ENCODE measurements at regions not wholly inside any gene's neighbourhood (a gene's known extent, or its start where the extent isn't known, plus 50 kb on each side); places are given as distances from the start of the nearest gene placed in this dataset.

GRCh38 chr3:124076235-124076634 is 84.3 kb upstream of the ROPN1 start:
- no peaks in the 10 kb centered on the region for H3K9me3 Mint-ChIP-seq
- ATAC-seq: no peak

GRCh38 chr3:124078953-124079911 is 87.3 kb upstream of the ROPN1 start:
- Mint-ChIP-seq H3K4me1 (ENCODE audit: low read depth in 2 of 2) (no peaks in the 10 kb centered on the region), H3K27me3 (peaks cover 22 to 29% of the 10 kb centered on the region in 2 donors), H3K27ac (no peak overlapping the region), H3K36me3 (no peaks in the 10 kb centered on the region), H3K4me3 (no peak overlapping the region), H3K9me3 (no peaks in the 10 kb centered on the region)
- DNase-seq (ENCODE audit: low spot score) (no peak), ATAC-seq (no peak)

More at GRCh38 chr3:124076235-124076634, 84.3 kb upstream of the ROPN1 start:
- Mint-ChIP-seq H3K4me3 (no peak overlapping the region), H3K27ac (no peak overlapping the region), H3K4me1 (ENCODE audit: low read depth in 2 of 2) (no peaks in the 10 kb centered on the region), H3K27me3 (peaks cover 28 to 39% of the 10 kb centered on the region in 2 donors), H3K36me3 (no peaks in the 10 kb centered on the region)
- no peak for DNase-seq (ENCODE audit: low spot score)

GRCh38 chr3:124079912-124080276 is 88.0 kb upstream of the ROPN1 start:
- Mint-ChIP-seq H3K27me3 (peaks cover 22 to 29% of the 10 kb centered on the region in 2 donors), H3K36me3 (no peaks in the 10 kb centered on the region), H3K9me3 (no peaks in the 10 kb centered on the region), H3K4me1 (ENCODE audit: low read depth in 2 of 2) (no peaks in the 10 kb centered on the region), H3K27ac (no peak overlapping the region), H3K4me3 (no peak overlapping the region)
- DNase-seq (ENCODE audit: low spot score): no peak
- no peak for ATAC-seq

DNA sequence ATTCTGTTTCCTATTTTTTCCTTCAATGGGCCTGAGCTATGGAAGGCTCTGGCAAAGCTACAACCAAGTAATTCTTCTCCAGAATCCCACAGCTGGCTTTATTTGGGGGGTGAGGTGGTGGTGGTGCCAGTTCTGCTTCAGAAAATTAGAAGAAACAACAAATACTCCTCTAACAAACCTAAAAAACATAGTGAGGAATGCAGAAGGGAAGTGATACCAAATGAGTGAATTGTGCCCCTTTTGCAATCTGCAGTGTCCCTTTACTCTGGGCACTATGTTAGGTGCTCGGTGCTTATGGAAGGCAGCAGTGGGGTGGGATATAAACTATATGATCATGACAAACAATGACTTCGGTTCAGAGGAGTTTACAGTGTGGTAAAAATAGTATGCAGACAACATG is 90.4 kb upstream of the ROPN1 start:
- Mint-ChIP-seq H3K27me3 (peaks cover 22 to 43% of the 10 kb centered on the region in 2 donors), H3K4me1 (ENCODE audit: low read depth in 2 of 2) (no peaks in the 10 kb centered on the region), H3K9me3 (no peaks in the 10 kb centered on the region), H3K4me3 (no peak overlapping the region), H3K36me3 (no peaks in the 10 kb centered on the region), H3K27ac (no peak overlapping the region)
- ATAC-seq (no peak), DNase-seq (ENCODE audit: low spot score) (no peak)

- Mint-ChIP-seq H3K9me3 (no peaks in the 10 kb centered on the region), H3K4me1 (ENCODE audit: low read depth in 2 of 2) (no peaks in the 10 kb centered on the region), H3K4me3 (no peak overlapping the region), H3K36me3 (no peaks in the 10 kb centered on the region), H3K27ac (no peak overlapping the region), H3K27me3 (peaks cover 12 to 40% of the 10 kb centered on the region in 2 donors)
- no peak for DNase-seq (ENCODE audit: low spot score)
- ATAC-seq: no peak
These were observed 92.3 kb upstream of the ROPN1 start for GRCh38 chr3:124084022-124084881.

GRCh38 chr3:124088801-124089200 is 96.9 kb upstream of the ROPN1 start:
- no peaks in the 10 kb centered on the region for H3K9me3 Mint-ChIP-seq
- no peak overlapping the region for H3K27ac Mint-ChIP-seq
- peaks cover 22 to 55% of the 10 kb centered on the region in 2 donors for H3K27me3 Mint-ChIP-seq
- no peaks in the 10 kb centered on the region for H3K4me1 Mint-ChIP-seq (ENCODE audit: low read depth in 2 of 2)
- no peak for DNase-seq (ENCODE audit: low spot score)
- H3K36me3 Mint-ChIP-seq: no peaks in the 10 kb centered on the region
- no peak for ATAC-seq
- H3K4me3 Mint-ChIP-seq: no peak overlapping the region

- Mint-ChIP-seq H3K27me3 (peaks cover 22 to 57% of the 10 kb centered on the region in 2 donors), H3K27ac (no peak overlapping the region), H3K4me1 (ENCODE audit: low read depth in 2 of 2) (no peaks in the 10 kb centered on the region), H3K4me3 (no peak overlapping the region), H3K36me3 (no peaks in the 10 kb centered on the region), H3K9me3 (no peaks in the 10 kb centered on the region)
- ATAC-seq: no peak
- DNase-seq (ENCODE audit: low spot score): no peak
These were observed 97.3 kb upstream of the ROPN1 start for GRCh38 chr3:124089214-124089613.

DNA sequence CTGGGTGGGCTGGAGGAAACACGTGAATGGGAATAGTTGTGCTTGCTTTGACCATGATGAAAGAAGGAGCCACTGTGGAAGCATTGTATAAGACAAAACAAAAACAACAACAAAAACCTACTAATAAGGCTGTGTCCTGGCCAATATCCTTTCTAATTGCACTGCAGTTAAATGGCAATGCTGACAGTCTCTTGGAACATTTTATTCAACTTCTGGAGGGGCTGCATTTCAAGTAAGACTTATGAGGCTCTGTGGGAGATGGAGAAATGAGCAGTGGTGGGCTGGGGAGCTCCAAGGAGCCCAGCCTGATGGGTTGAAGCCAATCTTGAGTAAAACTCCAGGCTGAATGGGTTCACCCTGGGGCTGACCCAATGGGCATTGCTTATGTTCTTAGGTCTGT is 99.8 kb upstream of the ROPN1 start:
- DNase-seq (ENCODE audit: low spot score) (no peak), ATAC-seq (no peak)
- no peaks in the 10 kb centered on the region for H3K9me3 Mint-ChIP-seq
- H3K27ac Mint-ChIP-seq: no peak overlapping the region
- no peak overlapping the region for H3K4me3 Mint-ChIP-seq
- no peaks in the 10 kb centered on the region for H3K4me1 Mint-ChIP-seq (ENCODE audit: low read depth in 2 of 2)
- H3K36me3 Mint-ChIP-seq: no peaks in the 10 kb centered on the region
- H3K27me3 Mint-ChIP-seq: peaks cover 31 to 52% of the 10 kb centered on the region in 2 donors

GRCh38 chr3:124092811-124093210 is 100.9 kb upstream of the ROPN1 start:
- H3K36me3 Mint-ChIP-seq: no peaks in the 10 kb centered on the region
- H3K27me3 Mint-ChIP-seq: peaks cover 31 to 51% of the 10 kb centered on the region in 2 donors
- no peak overlapping the region for H3K27ac Mint-ChIP-seq
- H3K4me3 Mint-ChIP-seq: no peak overlapping the region
- no peaks in the 10 kb centered on the region for H3K4me1 Mint-ChIP-seq (ENCODE audit: low read depth in 2 of 2)
- H3K9me3 Mint-ChIP-seq: no peaks in the 10 kb centered on the region
- ATAC-seq (no peak), DNase-seq (ENCODE audit: low spot score) (no peak)

DNA sequence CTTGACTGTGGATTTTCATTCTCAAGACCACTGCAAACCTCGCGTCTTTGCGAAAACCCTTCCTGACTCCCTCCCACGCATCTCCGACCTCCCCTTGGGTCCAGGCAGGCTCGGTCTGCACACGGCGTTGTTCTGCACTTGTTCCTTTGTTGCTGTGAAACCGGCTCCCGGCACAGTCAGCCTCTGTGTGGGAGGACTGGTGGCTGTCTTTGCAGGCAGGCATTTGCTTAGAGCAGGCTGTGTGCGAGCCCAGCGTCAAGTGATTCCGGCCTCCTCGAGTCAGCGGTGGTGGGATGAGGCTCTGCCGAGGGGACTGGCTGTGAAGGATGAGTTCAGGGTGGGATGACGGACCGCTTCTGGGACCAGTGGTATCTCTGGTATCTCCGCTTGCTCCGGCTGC is 102.6 kb upstream of the ROPN1 start:
- ATAC-seq: no peak
- H3K27ac Mint-ChIP-seq: no peak overlapping the region
- H3K9me3 Mint-ChIP-seq: no peaks in the 10 kb centered on the region
- no peak for DNase-seq (ENCODE audit: low spot score)
- peaks cover 32 to 55% of the 10 kb centered on the region in 2 donors for H3K27me3 Mint-ChIP-seq
- H3K4me3 Mint-ChIP-seq: no peak overlapping the region
- no peaks in the 10 kb centered on the region for H3K4me1 Mint-ChIP-seq (ENCODE audit: low read depth in 2 of 2)
- no peaks in the 10 kb centered on the region for H3K36me3 Mint-ChIP-seq

GRCh38 chr3:124097362-124098131 is 105.6 kb upstream of the ROPN1 start:
- no peak for DNase-seq (ENCODE audit: low spot score)
- Mint-ChIP-seq H3K4me1 (ENCODE audit: low read depth in 2 of 2) (no peaks in the 10 kb centered on the region), H3K36me3 (no peaks in the 10 kb centered on the region), H3K9me3 (no peaks in the 10 kb centered on the region), H3K27ac (no peak overlapping the region), H3K27me3 (peaks cover 26 to 48% of the 10 kb centered on the region in 2 donors), H3K4me3 (no peak overlapping the region)
- no peak for ATAC-seq

DNA sequence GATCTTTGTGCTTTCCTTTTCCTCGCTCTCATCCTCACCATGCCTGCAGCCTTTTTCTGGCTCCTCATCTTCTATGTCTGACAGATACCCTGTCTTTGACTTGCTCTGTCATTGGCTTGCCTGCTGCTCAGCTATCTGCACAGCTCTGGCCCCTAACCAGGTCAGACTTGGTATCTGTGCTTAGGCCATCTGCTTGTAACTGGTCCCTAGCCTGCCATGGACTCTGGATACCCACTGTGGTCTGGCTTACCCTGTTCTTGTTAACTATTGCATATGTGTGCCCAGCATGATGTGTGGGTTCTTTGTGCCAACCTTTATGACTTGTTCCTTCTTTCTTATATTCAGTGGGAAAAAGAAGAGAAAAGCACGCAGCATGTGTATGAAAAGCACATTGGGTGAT is 109.7 kb upstream of the ROPN1 start:
- Mint-ChIP-seq H3K27ac (no peak overlapping the region), H3K27me3 (peaks cover 13 to 32% of the 10 kb centered on the region in 2 donors), H3K9me3 (no peaks in the 10 kb centered on the region), H3K36me3 (no peaks in the 10 kb centered on the region), H3K4me1 (ENCODE audit: low read depth in 2 of 2) (no peaks in the 10 kb centered on the region), H3K4me3 (no peak overlapping the region)
- ATAC-seq (peak in 1 of 2 donors; percentile 32), DNase-seq (ENCODE audit: low spot score) (no peak)

GRCh38 chr3:124107104-124107890 is 115.4 kb upstream of the ROPN1 start:
- Mint-ChIP-seq H3K4me3 (no peak overlapping the region), H3K4me1 (ENCODE audit: low read depth in 2 of 2) (no peaks in the 10 kb centered on the region), H3K9me3 (no peaks in the 10 kb centered on the region), H3K27me3 (peaks cover 0 to 1% of the 10 kb centered on the region in 2 donors), H3K27ac (no peak overlapping the region), H3K36me3 (no peaks in the 10 kb centered on the region)
- ATAC-seq (no peak), DNase-seq (ENCODE audit: low spot score) (no peak)
